IPS DF 4.7 (cell line): ENCODE measurements at regions not wholly inside any gene's neighbourhood (a gene's known extent, or its start where the extent isn't known, plus 50 kb on each side); places are given as distances from the start of the nearest gene placed in this dataset.
"Not testable (repeated sequence)": the region's sequence is repeated elsewhere in the genome, so short reads cannot be mapped to it uniquely, and the experiment has no call there.

Experiments
- DNase-seq: peaks from one replicate; pipeline ENCODE4 v3.0.0-alpha.2; 2013; ENCODE audit warnings: low spot score; ENCODE audit errors: extremely low read depth

- not testable (repeated sequence) for DNase-seq
These were observed 1057.7 kb downstream of the HACE1 start for GRCh38 chr6:103801901-103802479.

GRCh38 chr6:103799971-103800670, 1059.6 kb downstream of the HACE1 start:
- no peak for DNase-seq

GRCh38 chr6:103798166-103798565, 1061.6 kb downstream of the HACE1 start:
- DNase-seq = no peak

GRCh38 chr6:103797738-103798137, 1062.0 kb downstream of the HACE1 start:
- no peak for DNase-seq

GRCh38 chr6:103791458-103791857, 1068.3 kb downstream of the HACE1 start:
- no peak for DNase-seq

- DNase-seq = no peak
These were observed 1075.6 kb downstream of the HACE1 start for GRCh38 chr6:103784117-103784516.

- DNase-seq = no peak
These were observed 1076.4 kb downstream of the HACE1 start for GRCh38 chr6:103783329-103783728.

- no peak for DNase-seq
These were observed 1090.3 kb downstream of the HACE1 start for GRCh38 chr6:103769431-103769830.

- DNase-seq = no peak
These were observed 1109.1 kb downstream of the HACE1 start for GRCh38 chr6:103750603-103751002.

- DNase-seq = no peak
These were observed 1125.7 kb downstream of the HACE1 start for GRCh38 chr6:103734016-103734415.

GRCh38 chr6:103729658-103730057, 1130.1 kb downstream of the HACE1 start:
- DNase-seq = no peak

GRCh38 chr6:103723438-103724322, 1136.0 kb downstream of the HACE1 start:
- DNase-seq = no peak

GRCh38 chr6:103722683-103723082, 1137.0 kb downstream of the HACE1 start:
- DNase-seq = no peak

- no peak for DNase-seq
These were observed 1137.8 kb downstream of the HACE1 start for GRCh38 chr6:103721923-103722322.

GRCh38 chr6:103720393-103720792, 1139.3 kb downstream of the HACE1 start:
- DNase-seq = no peak

GRCh38 chr6:103719545-103719944, 1140.2 kb downstream of the HACE1 start:
- DNase-seq = no peak

- no peak for DNase-seq
These were observed 1144.5 kb downstream of the HACE1 start for GRCh38 chr6:103715269-103715668.

GRCh38 chr6:103709236-103709635, 1150.5 kb downstream of the HACE1 start:
- not testable (repeated sequence) for DNase-seq

- no peak for DNase-seq
These were observed 1152.0 kb downstream of the HACE1 start for GRCh38 chr6:103707596-103708325.

- no peak for DNase-seq
These were observed 1160.0 kb downstream of the HACE1 start for GRCh38 chr6:103699769-103700168.

GRCh38 chr6:103687430-103687829, 1172.3 kb downstream of the HACE1 start:
- DNase-seq = no peak

GRCh38 chr6:103680116-103680515, 1179.6 kb downstream of the HACE1 start:
- no peak for DNase-seq
